ENCODE measurements at regions not wholly inside any gene's neighbourhood (a gene's known extent, or its start where the extent isn't known, plus 50 kb on each side); places are given as distances from the start of the nearest gene placed in this dataset.

- TF ChIP-seq CTCF (IDR thresholded peaks at IDR 0.05; ENCODE audit: low read depth, low read length, missing input control): no peak
- TF ChIP-seq HNF4A (conservative IDR thresholded peaks at IDR 0.05): no peak
- TF ChIP-seq YY1 (IDR thresholded peaks at IDR 0.05): no peak
Observed at GRCh38 chr10:109534193-109534592, 389.1 kb downstream of the XPNPEP1 start.

Measured in liver (tissue), 3 donors.